ENCODE measurements at regions not wholly inside any gene's neighbourhood (a gene's known extent, or its start where the extent isn't known, plus 50 kb on each side); places are given as distances from the start of the nearest gene placed in this dataset.

- TF ChIP-seq SP3 (tag by site-specific recombination; IDR thresholded peaks at IDR 0.05): no peak
These were observed 240.6 kb upstream of the NAALADL2 start (continued) for GRCh38 chr3:174618368-174619080.

- Histone ChIP-seq H3K4me1 (ENCODE audit: control insufficient read depth, insufficient read depth, low read length) (no peaks in the 10 kb centered on the region), H3K27ac (ENCODE audit: extremely low read depth, low read depth, low read length) (no peak overlapping the region), H3K9me3 (ENCODE audit: control insufficient read depth, insufficient read depth, low read depth, low read length) (no peaks in the 10 kb centered on the region), H3K36me3 (ENCODE audit: control insufficient read depth in 2 of 2, insufficient read depth in 1 of 2, low read length in 2 of 2) (no peaks in the 10 kb centered on the region), H3K4me3 (ENCODE audit: low read depth, low read length) (no peak overlapping the region)
- ChIA-PET CTCF (no interaction called here), POLR2A (no interaction called here)
- TF ChIP-seq SETDB1 (IDR thresholded peaks at IDR 0.05; ENCODE audit: insufficient read length, low read length) (no peak), ZNF324 (tag by site-specific recombination; IDR thresholded peaks at IDR 0.05) (no peak), ZNF654 (tag by site-specific recombination; IDR thresholded peaks at IDR 0.05; ENCODE audit: low read depth) (no peak), ZBTB6 (tag by site-specific recombination; IDR thresholded peaks at IDR 0.05) (no peak), ZBTB17 (tag by site-specific recombination; IDR thresholded peaks at IDR 0.05) (no peak), ZNF398 (tag by site-specific recombination; IDR thresholded peaks at IDR 0.05) (no peak), OVOL3 (tag by site-specific recombination; IDR thresholded peaks at IDR 0.05) (no peak), ZBTB49 (tag by site-specific recombination; IDR thresholded peaks at IDR 0.05; ENCODE audit: low read depth) (no peak)
These were observed 239.9 kb upstream of the NAALADL2 start for GRCh38 chr3:174619239-174619638.

GRCh38 chr3:174620138-174620537 lies 239.0 kb upstream of the NAALADL2 start:
- ChIA-PET POLR2A (no interaction called here), CTCF (no interaction called here)
- no peak for TF ChIP-seq ZNF132 (tag by site-specific recombination; IDR thresholded peaks at IDR 0.05; ENCODE audit: borderline replicate concordance)
- no peak for TF ChIP-seq ZNF626 (tag by site-specific recombination; IDR thresholded peaks at IDR 0.05)
- no peak for TF ChIP-seq ZXDB (tag by site-specific recombination; IDR thresholded peaks at IDR 0.05)
- TF ChIP-seq ZNF174 (tag by site-specific recombination; IDR thresholded peaks at IDR 0.05): no peak
- no peak for TF ChIP-seq WT1 (tag by site-specific recombination; IDR thresholded peaks at IDR 0.05)
- TF ChIP-seq ZBTB44 (tag by site-specific recombination; IDR thresholded peaks at IDR 0.05): no peak
- TF ChIP-seq ZNF621 (tag by site-specific recombination; IDR thresholded peaks at IDR 0.05): no peak
- TF ChIP-seq ZNF404 (tag by site-specific recombination; IDR thresholded peaks at IDR 0.05): no peak
- no peak for TF ChIP-seq EGR2 (tag by site-specific recombination; IDR thresholded peaks at IDR 0.05; ENCODE audit: low read depth)
- no peak for TF ChIP-seq ZNF391 (tag by site-specific recombination; IDR thresholded peaks at IDR 0.05; ENCODE audit: borderline replicate concordance, low read depth)
- TF ChIP-seq ZFP3 (tag by site-specific recombination; IDR thresholded peaks at IDR 0.05; ENCODE audit: low read depth): no peak
- no peak for TF ChIP-seq ZNF792 (tag by site-specific recombination; IDR thresholded peaks at IDR 0.05)
- no peak for TF ChIP-seq IKZF3 (tag by site-specific recombination; IDR thresholded peaks at IDR 0.05)
- TF ChIP-seq ZNF692 (tag by site-specific recombination; IDR thresholded peaks at IDR 0.05): no peak
- TF ChIP-seq GFI1B (tag by site-specific recombination; IDR thresholded peaks at IDR 0.05): no peak
- Histone ChIP-seq H3K27ac (ENCODE audit: extremely low read depth, low read depth, low read length) (no peak overlapping the region), H3K4me3 (ENCODE audit: low read depth, low read length) (no peak overlapping the region), H3K9me3 (ENCODE audit: control insufficient read depth, insufficient read depth, low read depth, low read length) (no peaks in the 10 kb centered on the region), H3K4me1 (ENCODE audit: control insufficient read depth, insufficient read depth, low read length) (no peaks in the 10 kb centered on the region), H3K36me3 (ENCODE audit: control insufficient read depth in 2 of 2, insufficient read depth in 1 of 2, low read length in 2 of 2) (no peaks in the 10 kb centered on the region)

Data from HEK293 (cell line).